Endothelial cell of umbilical vein (primary cell): ENCODE measurements at regions not wholly inside any gene's neighbourhood (a gene's known extent, or its start where the extent isn't known, plus 50 kb on each side); places are given as distances from the start of the nearest gene placed in this dataset.

Source experiments
- EZH2 ChIP-seq: IDR thresholded peaks from 2 replicates; pipeline ENCODE4 v1.6.1; 2012; ENCODE audit warnings: borderline replicate concordance, low read depth, mild to moderate bottlenecking, moderate library complexity, low read length, inconsistent platforms; ENCODE audit not compliant: severe bottlenecking
- FOS ChIP-seq: IDR thresholded peaks from 2 replicates; pipeline ENCODE4 v1.6.1; 2011; ENCODE audit warnings: mild to moderate bottlenecking, low read length, moderate library complexity, borderline replicate concordance; ENCODE audit not compliant: insufficient read depth
- GATA2 ChIP-seq: IDR thresholded peaks from 2 replicates; pipeline ENCODE4 v1.7.0; 2011; ENCODE audit warnings: low read depth, mild to moderate bottlenecking, moderate library complexity, mixed read lengths, low read length; ENCODE audit not compliant: insufficient read length, insufficient read depth
- JUN ChIP-seq: IDR thresholded peaks from 2 replicates; pipeline ENCODE4 v1.6.1; 2011; ENCODE audit warnings: borderline replicate concordance, low read depth; ENCODE audit not compliant: insufficient read length, insufficient read depth
- MYC ChIP-seq: IDR thresholded peaks from one replicate; pipeline ENCODE4 v1.6.1; 2011; ENCODE audit warnings: mild to moderate bottlenecking, low read depth, low read length
- POLR2A ChIP-seq: IDR thresholded peaks from 2 replicates; pipeline ENCODE4 v1.6.1; 2012; ENCODE audit warnings: low read depth, mild to moderate bottlenecking, control low read depth, low read length
- POLR2AphosphoS5 ChIP-seq: IDR thresholded peaks from 2 replicates; pipeline ENCODE4 v1.6.1; 2012; ENCODE audit warnings: low read depth, mild to moderate bottlenecking, control low read depth, low read length, moderate library complexity; ENCODE audit not compliant: insufficient read depth
- TF ChIP-seq, protein P1 (sequence below), 2 donors: IDR thresholded peaks; 1 replicate in 1 of 2; 2 replicates in 1 of 2; pipeline ENCODE4 v1.5.1; 2011; ENCODE audit warnings: low read length in 2 of 2, mild to moderate bottlenecking in 2 of 2, moderate library complexity in 2 of 2, control low read depth in 1 of 2, inconsistent platforms in 1 of 2, low read depth in 1 of 2; ENCODE audit not compliant: insufficient read depth in 1 of 2; ENCODE audit errors: extremely low read depth in 1 of 2
- TF ChIP-seq, protein P2 (sequence below): IDR thresholded peaks from 2 replicates; pipeline ENCODE4 v1.6.1; 2011; ENCODE audit not compliant: insufficient read depth, insufficient read length

DNA sequence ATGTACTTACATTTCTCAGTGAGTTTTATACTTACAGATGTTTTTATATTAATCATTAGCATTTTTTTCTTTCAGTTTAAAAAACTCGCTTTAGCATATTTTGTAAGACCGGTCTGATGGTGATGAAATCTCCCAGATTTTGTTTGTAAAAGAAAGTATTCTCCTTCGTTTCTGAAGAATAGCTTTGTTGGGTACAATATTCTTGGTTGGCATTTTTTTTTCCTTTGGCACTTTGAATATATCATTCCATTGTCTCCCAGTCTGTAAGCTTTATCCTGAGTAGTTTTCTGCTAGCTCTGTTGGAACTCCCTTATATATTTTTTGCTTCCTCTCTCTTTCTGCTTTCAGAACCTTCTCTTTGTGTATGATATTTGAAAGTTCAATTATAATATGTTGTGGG, 412.6 kb downstream of the RASEF start:
- no peak for TF ChIP-seq POLR2A
- TF ChIP-seq, protein P1, sequence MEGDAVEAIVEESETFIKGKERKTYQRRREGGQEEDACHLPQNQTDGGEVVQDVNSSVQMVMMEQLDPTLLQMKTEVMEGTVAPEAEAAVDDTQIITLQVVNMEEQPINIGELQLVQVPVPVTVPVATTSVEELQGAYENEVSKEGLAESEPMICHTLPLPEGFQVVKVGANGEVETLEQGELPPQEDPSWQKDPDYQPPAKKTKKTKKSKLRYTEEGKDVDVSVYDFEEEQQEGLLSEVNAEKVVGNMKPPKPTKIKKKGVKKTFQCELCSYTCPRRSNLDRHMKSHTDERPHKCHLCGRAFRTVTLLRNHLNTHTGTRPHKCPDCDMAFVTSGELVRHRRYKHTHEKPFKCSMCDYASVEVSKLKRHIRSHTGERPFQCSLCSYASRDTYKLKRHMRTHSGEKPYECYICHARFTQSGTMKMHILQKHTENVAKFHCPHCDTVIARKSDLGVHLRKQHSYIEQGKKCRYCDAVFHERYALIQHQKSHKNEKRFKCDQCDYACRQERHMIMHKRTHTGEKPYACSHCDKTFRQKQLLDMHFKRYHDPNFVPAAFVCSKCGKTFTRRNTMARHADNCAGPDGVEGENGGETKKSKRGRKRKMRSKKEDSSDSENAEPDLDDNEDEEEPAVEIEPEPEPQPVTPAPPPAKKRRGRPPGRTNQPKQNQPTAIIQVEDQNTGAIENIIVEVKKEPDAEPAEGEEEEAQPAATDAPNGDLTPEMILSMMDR (IDR thresholded peaks at IDR 0.05; ENCODE audit: extremely low read depth in 1 of 2, insufficient read depth in 1 of 2, low read depth in 1 of 2, low read length in 2 of 2) = no peak
- no peak for TF ChIP-seq EZH2
- no peak for TF ChIP-seq JUN
- TF ChIP-seq GATA2 = no peak
- no peak for TF ChIP-seq POLR2AphosphoS5
- no peak for TF ChIP-seq MYC
- TF ChIP-seq, protein P2, sequence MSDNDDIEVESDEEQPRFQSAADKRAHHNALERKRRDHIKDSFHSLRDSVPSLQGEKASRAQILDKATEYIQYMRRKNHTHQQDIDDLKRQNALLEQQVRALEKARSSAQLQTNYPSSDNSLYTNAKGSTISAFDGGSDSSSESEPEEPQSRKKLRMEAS = no peak
- TF ChIP-seq FOS = no peak
